H9 (cell line): ENCODE measurements at regions not wholly inside any gene's neighbourhood (a gene's known extent, or its start where the extent isn't known, plus 50 kb on each side); places are given as distances from the start of the nearest gene placed in this dataset.

Experiments used
- DNase-seq: peaks from one replicate; pipeline ENCODE4 v3.0.0-alpha.2; 2017
- H2AFZ ChIP-seq: one replicate; pipeline ENCODE4 v1.6.1; 2013; ENCODE audit warnings: mild to moderate bottlenecking, low read length, control low read depth, moderate library complexity
- H2AK5ac ChIP-seq: 2 replicates; pipeline ENCODE4 v1.6.1; 2013; ENCODE audit warnings: low read length, control low read depth, mixed read lengths; ENCODE audit not compliant: insufficient read length
- H2BK120ac ChIP-seq: one replicate; pipeline ENCODE4 v1.6.1; 2013; ENCODE audit warnings: low read depth, mild to moderate bottlenecking, low read length, control low read depth, inconsistent platforms; ENCODE audit not compliant: poor library complexity, severe bottlenecking
- H2BK12ac ChIP-seq: 2 replicates; pipeline ENCODE4 v1.6.1; 2013; ENCODE audit warnings: low read length, control low read depth, mixed read lengths, low read depth; ENCODE audit not compliant: insufficient read length
- H2BK15ac ChIP-seq: 2 replicates; pipeline ENCODE4 v1.6.1; 2013; ENCODE audit warnings: low read depth, low read length, control low read depth
- H2BK20ac ChIP-seq: one replicate; pipeline ENCODE4 v1.6.1; 2013; ENCODE audit warnings: low read depth, mild to moderate bottlenecking, low read length, control low read depth, inconsistent platforms; ENCODE audit not compliant: poor library complexity, severe bottlenecking
- H2BK5ac ChIP-seq: 2 replicates; pipeline ENCODE4 v1.6.1; 2013; ENCODE audit warnings: low read length, control low read depth, mixed read lengths; ENCODE audit not compliant: insufficient read length
- H3K14ac ChIP-seq: 2 replicates; pipeline ENCODE4 v1.6.1; 2013; ENCODE audit warnings: low read length, control low read depth; ENCODE audit not compliant: insufficient read depth
- H3K18ac ChIP-seq: 2 replicates; pipeline ENCODE4 v1.6.1; 2013; ENCODE audit warnings: low read depth, mild to moderate bottlenecking, mixed read lengths, low read length, control low read depth; ENCODE audit not compliant: insufficient read length
- H3K23ac ChIP-seq: 2 replicates; pipeline ENCODE4 v1.6.1; 2013; ENCODE audit warnings: low read length, control low read depth, mixed read lengths, low read depth; ENCODE audit not compliant: insufficient read length
- H3K23me2 ChIP-seq: 2 replicates; pipeline ENCODE4 v1.6.1; 2013; ENCODE audit warnings: low read depth, mild to moderate bottlenecking, mixed read lengths, low read length, control low read depth; ENCODE audit not compliant: insufficient read length, poor library complexity, severe bottlenecking
- H3K27ac ChIP-seq: 2 replicates; pipeline ENCODE4 v1.5.1; 2013; ENCODE audit warnings: low read length, control low read depth, mixed read lengths, low read depth; ENCODE audit not compliant: insufficient read length
- H3K27me3 ChIP-seq: 2 replicates; pipeline ENCODE4 v1.6.1; 2013; ENCODE audit warnings: low read length, control low read depth, inconsistent platforms; ENCODE audit not compliant: insufficient read depth
- H3K4ac ChIP-seq: 2 replicates; pipeline ENCODE4 v1.6.1; 2013; ENCODE audit warnings: low read depth, mild to moderate bottlenecking, control low read depth, inconsistent platforms, low read length, moderate library complexity
- H3K4me1 ChIP-seq: 2 replicates; pipeline ENCODE4 v1.6.1; 2013; ENCODE audit warnings: low read length, control low read depth, inconsistent platforms; ENCODE audit not compliant: insufficient read depth
- H3K4me2 ChIP-seq: 2 replicates; pipeline ENCODE4 v1.6.1; 2013; ENCODE audit warnings: low read length, control low read depth, mixed read lengths; ENCODE audit not compliant: insufficient read length, insufficient read depth
- H3K56ac ChIP-seq: 2 replicates; pipeline ENCODE4 v1.6.1; 2013; ENCODE audit warnings: low read depth, mild to moderate bottlenecking, mixed read lengths, low read length, control low read depth; ENCODE audit not compliant: insufficient read length
- H3K79me1 ChIP-seq: 2 replicates; pipeline ENCODE4 v1.6.1; 2013; ENCODE audit warnings: low read depth, mild to moderate bottlenecking, moderate library complexity, low read length, control low read depth, inconsistent platforms; ENCODE audit not compliant: insufficient read depth, poor library complexity, severe bottlenecking
- H3K79me2 ChIP-seq: 2 replicates; pipeline ENCODE4 v1.6.1; 2013; ENCODE audit warnings: low read length, control low read depth, inconsistent platforms; ENCODE audit not compliant: insufficient read depth
- H3K9ac ChIP-seq: 2 replicates; pipeline ENCODE4 v1.6.1; 2013; ENCODE audit warnings: low read length, control low read depth, mixed read lengths; ENCODE audit not compliant: insufficient read length; ENCODE audit errors: extremely low read depth
- H3K9me3 ChIP-seq: one replicate; pipeline ENCODE4 v1.6.1; 2013; ENCODE audit warnings: low read depth, low read length, inconsistent platforms; ENCODE audit not compliant: control insufficient read depth
- H3T11ph ChIP-seq: one replicate; pipeline ENCODE4 v1.6.1; 2013; ENCODE audit warnings: mild to moderate bottlenecking, low read length, control low read depth, inconsistent platforms
- H4K20me1 ChIP-seq: one replicate; pipeline ENCODE4 v1.6.1; 2013; ENCODE audit not compliant: control insufficient read depth, insufficient read length, insufficient read depth
- H4K5ac ChIP-seq: 2 replicates; pipeline ENCODE4 v1.6.1; 2013; ENCODE audit warnings: low read depth, mild to moderate bottlenecking, mixed read lengths, low read length, control low read depth; ENCODE audit not compliant: insufficient read length
- H4K8ac ChIP-seq: replicated peaks from 2 replicates; pipeline ENCODE4 v1.6.1; 2013; ENCODE audit warnings: low read length, control low read depth, mixed read lengths, low read depth; ENCODE audit not compliant: insufficient read length
- H4K91ac ChIP-seq: 2 replicates; pipeline ENCODE4 v1.6.1; 2013; ENCODE audit warnings: low read depth, mild to moderate bottlenecking, moderate library complexity, mixed read lengths, low read length, control low read depth; ENCODE audit not compliant: insufficient read length
- H3K27ac Mint-ChIP-seq, 3 experiments: 2 replicates in 2 of 3; 3 replicates in 1 of 3; pipeline ENCODE4 v1.8.0; 2020 to 2021; ENCODE audit warnings: mixed read lengths in 3 of 3, mild to moderate bottlenecking in 1 of 3, moderate library complexity in 1 of 3
- H3K27me3 Mint-ChIP-seq: 2 replicates; pipeline ENCODE4 v1.8.0; 2021; ENCODE audit warnings: low read depth, mild to moderate bottlenecking, moderate library complexity, mixed read lengths
- H3K36me3 Mint-ChIP-seq, 3 experiments: 2 replicates in 2 of 3; 3 replicates in 1 of 3; pipeline ENCODE4 v1.8.0; 2020 to 2021; ENCODE audit warnings: low read depth in 3 of 3, mixed read lengths in 3 of 3; ENCODE audit not compliant: insufficient read depth in 1 of 3
- H3K4me1 Mint-ChIP-seq, 2 experiments: 2 replicates each; pipeline ENCODE4 v1.8.0; 2020; ENCODE audit warnings: mixed read lengths in 2 of 2
- H3K4me3 Mint-ChIP-seq, 2 experiments: 2 replicates in 1 of 2; 3 replicates in 1 of 2; pipeline ENCODE4 v1.8.0; 2020 to 2021; ENCODE audit warnings: mild to moderate bottlenecking in 2 of 2, mixed read lengths in 2 of 2, moderate library complexity in 1 of 2
- H3K9me3 Mint-ChIP-seq, 2 experiments: 2 replicates in 1 of 2; 3 replicates in 1 of 2; pipeline ENCODE4 v1.8.0; 2020; ENCODE audit warnings: mild to moderate bottlenecking in 2 of 2, mixed read lengths in 2 of 2, moderate library complexity in 1 of 2
- CTCF ChIP-seq: fragments of 200-600 bp; sonication (generic); conservative IDR thresholded peaks from 3 replicates; pipeline ENCODE4 v1.8.0; 2021; ENCODE audit warnings: antibody characterized with exemption, mild to moderate bottlenecking

GRCh38 chr17:52209507-52209906 is 51.0 kb upstream of the CA10 start:
- no peak for TF ChIP-seq CTCF
- no peak overlapping the region for H2BK5ac ChIP-seq
- no peak overlapping the region for H4K8ac ChIP-seq
- DNase-seq = no peak
- no peaks in the 10 kb centered on the region for H3K4me1 ChIP-seq
- H2BK15ac ChIP-seq = no peak overlapping the region
- no peaks in the 10 kb centered on the region for H3K23me2 ChIP-seq
- no peaks in the 10 kb centered on the region for H3K36me3 Mint-ChIP-seq
- no peak overlapping the region for H3K27ac Mint-ChIP-seq
- H3K79me2 ChIP-seq = no peaks in the 10 kb centered on the region
- no peak overlapping the region for H3T11ph ChIP-seq
- H4K5ac ChIP-seq = no peak overlapping the region
- H3K9me3 ChIP-seq = no peaks in the 10 kb centered on the region
- H3K56ac ChIP-seq = no peak overlapping the region
- H3K79me1 ChIP-seq = no peaks in the 10 kb centered on the region
- H3K4me3 Mint-ChIP-seq = no peak overlapping the region
- no peak overlapping the region for H2AFZ ChIP-seq
- H4K91ac ChIP-seq = no peak overlapping the region
- no peak overlapping the region for H3K4ac ChIP-seq
- no peaks in the 10 kb centered on the region for H3K4me1 Mint-ChIP-seq
- H3K4me2 ChIP-seq = no peak overlapping the region
- H2BK12ac ChIP-seq = no peak overlapping the region
- no peak overlapping the region for H3K14ac ChIP-seq
- no peak overlapping the region for H3K27ac ChIP-seq
- H3K18ac ChIP-seq = no peak overlapping the region
- no peak overlapping the region for H2AK5ac ChIP-seq
- H3K23ac ChIP-seq = no peak overlapping the region
- H4K20me1 ChIP-seq = no peaks in the 10 kb centered on the region
- no peaks in the 10 kb centered on the region for H3K27me3 ChIP-seq
- H3K9me3 Mint-ChIP-seq = peaks cover 0 to 2% of the 10 kb centered on the region in 2 experiments; a peak in 1 of 5 replicates
- H3K27me3 Mint-ChIP-seq = no peaks in the 10 kb centered on the region; the same call in 1 of the 2 replicates
- H2BK120ac ChIP-seq = no peak overlapping the region
- no peak overlapping the region for H3K9ac ChIP-seq
- H2BK20ac ChIP-seq = no peak overlapping the region
